H9 (cell line): ENCODE measurements at regions not wholly inside any gene's neighbourhood (a gene's known extent, or its start where the extent isn't known, plus 50 kb on each side); places are given as distances from the start of the nearest gene placed in this dataset.

Source experiments
- DNase-seq: peaks from one replicate; pipeline ENCODE4 v3.0.0-alpha.2; 2017
- H2AFZ ChIP-seq: one replicate; pipeline ENCODE4 v1.6.1; 2013; ENCODE audit warnings: mild to moderate bottlenecking, low read length, control low read depth, moderate library complexity
- H2AK5ac ChIP-seq: 2 replicates; pipeline ENCODE4 v1.6.1; 2013; ENCODE audit warnings: low read length, control low read depth, mixed read lengths; ENCODE audit not compliant: insufficient read length
- H2BK120ac ChIP-seq: one replicate; pipeline ENCODE4 v1.6.1; 2013; ENCODE audit warnings: low read depth, mild to moderate bottlenecking, low read length, control low read depth, inconsistent platforms; ENCODE audit not compliant: poor library complexity, severe bottlenecking
- H2BK12ac ChIP-seq: 2 replicates; pipeline ENCODE4 v1.6.1; 2013; ENCODE audit warnings: low read length, control low read depth, mixed read lengths, low read depth; ENCODE audit not compliant: insufficient read length
- H2BK15ac ChIP-seq: 2 replicates; pipeline ENCODE4 v1.6.1; 2013; ENCODE audit warnings: low read depth, low read length, control low read depth
- H2BK20ac ChIP-seq: one replicate; pipeline ENCODE4 v1.6.1; 2013; ENCODE audit warnings: low read depth, mild to moderate bottlenecking, low read length, control low read depth, inconsistent platforms; ENCODE audit not compliant: poor library complexity, severe bottlenecking
- H2BK5ac ChIP-seq: 2 replicates; pipeline ENCODE4 v1.6.1; 2013; ENCODE audit warnings: low read length, control low read depth, mixed read lengths; ENCODE audit not compliant: insufficient read length
- H3K14ac ChIP-seq: 2 replicates; pipeline ENCODE4 v1.6.1; 2013; ENCODE audit warnings: low read length, control low read depth; ENCODE audit not compliant: insufficient read depth
- H3K18ac ChIP-seq: 2 replicates; pipeline ENCODE4 v1.6.1; 2013; ENCODE audit warnings: low read depth, mild to moderate bottlenecking, mixed read lengths, low read length, control low read depth; ENCODE audit not compliant: insufficient read length
- H3K23ac ChIP-seq: 2 replicates; pipeline ENCODE4 v1.6.1; 2013; ENCODE audit warnings: low read length, control low read depth, mixed read lengths, low read depth; ENCODE audit not compliant: insufficient read length
- H3K23me2 ChIP-seq: 2 replicates; pipeline ENCODE4 v1.6.1; 2013; ENCODE audit warnings: low read depth, mild to moderate bottlenecking, mixed read lengths, low read length, control low read depth; ENCODE audit not compliant: insufficient read length, poor library complexity, severe bottlenecking
- H3K27ac ChIP-seq: 2 replicates; pipeline ENCODE4 v1.5.1; 2013; ENCODE audit warnings: low read length, control low read depth, mixed read lengths, low read depth; ENCODE audit not compliant: insufficient read length
- H3K27me3 ChIP-seq: 2 replicates; pipeline ENCODE4 v1.6.1; 2013; ENCODE audit warnings: low read length, control low read depth, inconsistent platforms; ENCODE audit not compliant: insufficient read depth
- H3K4ac ChIP-seq: 2 replicates; pipeline ENCODE4 v1.6.1; 2013; ENCODE audit warnings: low read depth, mild to moderate bottlenecking, control low read depth, inconsistent platforms, low read length, moderate library complexity
- H3K4me1 ChIP-seq: 2 replicates; pipeline ENCODE4 v1.6.1; 2013; ENCODE audit warnings: low read length, control low read depth, inconsistent platforms; ENCODE audit not compliant: insufficient read depth
- H3K4me2 ChIP-seq: 2 replicates; pipeline ENCODE4 v1.6.1; 2013; ENCODE audit warnings: low read length, control low read depth, mixed read lengths; ENCODE audit not compliant: insufficient read length, insufficient read depth
- H3K56ac ChIP-seq: 2 replicates; pipeline ENCODE4 v1.6.1; 2013; ENCODE audit warnings: low read depth, mild to moderate bottlenecking, mixed read lengths, low read length, control low read depth; ENCODE audit not compliant: insufficient read length
- H3K79me1 ChIP-seq: 2 replicates; pipeline ENCODE4 v1.6.1; 2013; ENCODE audit warnings: low read depth, mild to moderate bottlenecking, moderate library complexity, low read length, control low read depth, inconsistent platforms; ENCODE audit not compliant: insufficient read depth, poor library complexity, severe bottlenecking
- H3K79me2 ChIP-seq: 2 replicates; pipeline ENCODE4 v1.6.1; 2013; ENCODE audit warnings: low read length, control low read depth, inconsistent platforms; ENCODE audit not compliant: insufficient read depth
- H3K9ac ChIP-seq: 2 replicates; pipeline ENCODE4 v1.6.1; 2013; ENCODE audit warnings: low read length, control low read depth, mixed read lengths; ENCODE audit not compliant: insufficient read length; ENCODE audit errors: extremely low read depth
- H3K9me3 ChIP-seq: one replicate; pipeline ENCODE4 v1.6.1; 2013; ENCODE audit warnings: low read depth, low read length, inconsistent platforms; ENCODE audit not compliant: control insufficient read depth
- H3T11ph ChIP-seq: one replicate; pipeline ENCODE4 v1.6.1; 2013; ENCODE audit warnings: mild to moderate bottlenecking, low read length, control low read depth, inconsistent platforms
- H4K20me1 ChIP-seq: one replicate; pipeline ENCODE4 v1.6.1; 2013; ENCODE audit not compliant: control insufficient read depth, insufficient read length, insufficient read depth
- H4K5ac ChIP-seq: 2 replicates; pipeline ENCODE4 v1.6.1; 2013; ENCODE audit warnings: low read depth, mild to moderate bottlenecking, mixed read lengths, low read length, control low read depth; ENCODE audit not compliant: insufficient read length
- H4K8ac ChIP-seq: replicated peaks from 2 replicates; pipeline ENCODE4 v1.6.1; 2013; ENCODE audit warnings: low read length, control low read depth, mixed read lengths, low read depth; ENCODE audit not compliant: insufficient read length
- H4K91ac ChIP-seq: 2 replicates; pipeline ENCODE4 v1.6.1; 2013; ENCODE audit warnings: low read depth, mild to moderate bottlenecking, moderate library complexity, mixed read lengths, low read length, control low read depth; ENCODE audit not compliant: insufficient read length
- H3K27ac Mint-ChIP-seq, 3 experiments: 2 replicates in 2 of 3; 3 replicates in 1 of 3; pipeline ENCODE4 v1.8.0; 2020 to 2021; ENCODE audit warnings: mixed read lengths in 3 of 3, mild to moderate bottlenecking in 1 of 3, moderate library complexity in 1 of 3
- H3K27me3 Mint-ChIP-seq: 2 replicates; pipeline ENCODE4 v1.8.0; 2021; ENCODE audit warnings: low read depth, mild to moderate bottlenecking, moderate library complexity, mixed read lengths
- H3K36me3 Mint-ChIP-seq, 3 experiments: 2 replicates in 2 of 3; 3 replicates in 1 of 3; pipeline ENCODE4 v1.8.0; 2020 to 2021; ENCODE audit warnings: low read depth in 3 of 3, mixed read lengths in 3 of 3; ENCODE audit not compliant: insufficient read depth in 1 of 3
- H3K4me1 Mint-ChIP-seq, 2 experiments: 2 replicates each; pipeline ENCODE4 v1.8.0; 2020; ENCODE audit warnings: mixed read lengths in 2 of 2
- H3K4me3 Mint-ChIP-seq, 2 experiments: 2 replicates in 1 of 2; 3 replicates in 1 of 2; pipeline ENCODE4 v1.8.0; 2020 to 2021; ENCODE audit warnings: mild to moderate bottlenecking in 2 of 2, mixed read lengths in 2 of 2, moderate library complexity in 1 of 2
- H3K9me3 Mint-ChIP-seq, 2 experiments: 2 replicates in 1 of 2; 3 replicates in 1 of 2; pipeline ENCODE4 v1.8.0; 2020; ENCODE audit warnings: mild to moderate bottlenecking in 2 of 2, mixed read lengths in 2 of 2, moderate library complexity in 1 of 2
- CTCF ChIP-seq: fragments of 200-600 bp; sonication (generic); conservative IDR thresholded peaks from 3 replicates; pipeline ENCODE4 v1.8.0; 2021; ENCODE audit warnings: antibody characterized with exemption, mild to moderate bottlenecking
- WGBS: extraction: QIAGEN DNeasy Blood & Tissue Kit; methylation state at CpG from one replicate; pipeline ENCODE4 v1.1.7; 2013; ENCODE audit warnings: missing lambda C conversion rate, low lambda C conversion rate, mixed read lengths; ENCODE audit not compliant: insufficient read length; ENCODE audit errors: extremely low coverage; 5-methylcytosine and 5-hydroxymethylcytosine counted together

- no peak overlapping the region for H3K56ac ChIP-seq
Observed at GRCh38 chr11:19435306-19435989, 194.7 kb upstream of the E2F8 start.

More at GRCh38 chr11:19435306-19435989, 194.7 kb upstream of the E2F8 start:
- Histone ChIP-seq H3K4me1 (peaks cover 5% of the 10 kb centered on the region; the same call in 1 of the 2 replicates), H3K23me2 (no peaks in the 10 kb centered on the region), H2BK120ac (no peak overlapping the region), H3K9me3 (no peaks in the 10 kb centered on the region), H3K23ac (no peak overlapping the region), H2BK12ac (no peak overlapping the region), H3K9ac (no peak overlapping the region), H3K14ac (no peak overlapping the region), H3K18ac (no peak overlapping the region), H4K20me1 (no peaks in the 10 kb centered on the region), H2BK15ac (no peak overlapping the region), H3K79me1 (no peaks in the 10 kb centered on the region), H2AK5ac (no peak overlapping the region), H2BK5ac (no peak overlapping the region), H4K8ac (no peak overlapping the region), H4K91ac (no peak overlapping the region), H4K5ac (no peak overlapping the region), H3T11ph (no peak overlapping the region), H3K79me2 (no peaks in the 10 kb centered on the region), H3K27ac (no peak overlapping the region), H2BK20ac (no peak overlapping the region), H3K27me3 (no peaks in the 10 kb centered on the region), H3K4ac (no peak overlapping the region), H3K4me2 (no peak overlapping the region), H2AFZ (no peak overlapping the region)
- no peaks in the 10 kb centered on the region for H3K36me3 Mint-ChIP-seq
- no peak for TF ChIP-seq CTCF
- no CpG with 5 or more reads among the region's 5 CpGs for WGBS
- H3K9me3 Mint-ChIP-seq, result no peaks in the 10 kb centered on the region
- DNase-seq, result no peak
- peaks cover 11% of the 10 kb centered on the region for H3K27me3 Mint-ChIP-seq
- H3K4me1 Mint-ChIP-seq, result peaks cover 23 to 33% of the 10 kb centered on the region in 2 experiments
- no peak overlapping the region for H3K4me3 Mint-ChIP-seq
- no peak overlapping the region for H3K27ac Mint-ChIP-seq
